ENCODE measurements at regions not wholly inside any gene's neighbourhood (a gene's known extent, or its start where the extent isn't known, plus 50 kb on each side); places are given as distances from the start of the nearest gene placed in this dataset.
"Not testable (repeated sequence)": the region's sequence is repeated elsewhere in the genome, so short reads cannot be mapped to it uniquely, and the experiment has no call there.

- Mint-ChIP-seq H3K4me3 (no peak overlapping the region), H3K27ac (no peak overlapping the region), H3K27me3 (peaks cover 11% of the 10 kb centered on the region), H3K36me3 (ENCODE audit: low read depth) (no peaks in the 10 kb centered on the region), H3K4me1 (no peaks in the 10 kb centered on the region)
- peaks cover 3% of the 10 kb centered on the region for H3K9me3 ChIP-seq (ENCODE audit: control insufficient read depth, low read length, poor library complexity, severe bottlenecking)
- DNase-seq (no peak), ATAC-seq (no peak)
Measured at GRCh38 chr2:36123995-36124394, 231.6 kb upstream of the CRIM1 start.

- H3K27me3 Mint-ChIP-seq, result no peaks in the 10 kb centered on the region
- H3K4me3 Mint-ChIP-seq, result no peak overlapping the region
- H3K4me1 Mint-ChIP-seq, result no peaks in the 10 kb centered on the region
- no peaks in the 10 kb centered on the region for H3K36me3 Mint-ChIP-seq (ENCODE audit: low read depth)
- DNase-seq (no peak), ATAC-seq (no peak)
- H3K27ac Mint-ChIP-seq, result no peak overlapping the region
- no peaks in the 10 kb centered on the region for H3K9me3 ChIP-seq (ENCODE audit: control insufficient read depth, low read length, poor library complexity, severe bottlenecking)
Measured at GRCh38 chr2:36097022-36097421, 258.6 kb upstream of the CRIM1 start.

GRCh38 chr2:36091844-36092741 is 263.5 kb upstream of the CRIM1 start:
- not testable (repeated sequence) for ATAC-seq; H3K9me3 ChIP-seq (ENCODE audit: control insufficient read depth, low read length, poor library complexity, severe bottlenecking); H3K27me3 Mint-ChIP-seq; H3K27ac Mint-ChIP-seq; DNase-seq; H3K4me1 Mint-ChIP-seq; H3K4me3 Mint-ChIP-seq; H3K36me3 Mint-ChIP-seq (ENCODE audit: low read depth)

GRCh38 chr2:36088716-36089328 is 266.8 kb upstream of the CRIM1 start:
- no peak for ATAC-seq
- H3K4me3 Mint-ChIP-seq, result no peak overlapping the region
- H3K27me3 Mint-ChIP-seq, result no peaks in the 10 kb centered on the region
- H3K27ac Mint-ChIP-seq, result no peak overlapping the region
- H3K36me3 Mint-ChIP-seq (ENCODE audit: low read depth), result peaks cover 4% of the 10 kb centered on the region
- DNase-seq, result no peak
- no peaks in the 10 kb centered on the region for H3K4me1 Mint-ChIP-seq
- H3K9me3 ChIP-seq (ENCODE audit: control insufficient read depth, low read length, poor library complexity, severe bottlenecking), result no peaks in the 10 kb centered on the region

- H3K9me3 ChIP-seq (ENCODE audit: control insufficient read depth, low read length, poor library complexity, severe bottlenecking), result no peaks in the 10 kb centered on the region
- Mint-ChIP-seq H3K27ac (no peak overlapping the region), H3K27me3 (no peaks in the 10 kb centered on the region), H3K36me3 (ENCODE audit: low read depth) (peaks cover 4% of the 10 kb centered on the region), H3K4me3 (no peak overlapping the region), H3K4me1 (no peaks in the 10 kb centered on the region)
- DNase-seq, result no peak
- ATAC-seq, result no peak
Measured at GRCh38 chr2:36087344-36087743, 268.2 kb upstream of the CRIM1 start.

- no peak overlapping the region for H3K27ac Mint-ChIP-seq
Measured at GRCh38 chr2:36079793-36080192, 275.8 kb upstream of the CRIM1 start.

GRCh38 chr2:36074008-36074407 is 281.6 kb upstream of the CRIM1 start:
- no peak for ATAC-seq
- Mint-ChIP-seq H3K27me3 (peaks cover 9% of the 10 kb centered on the region), H3K4me1 (no peaks in the 10 kb centered on the region), H3K36me3 (ENCODE audit: low read depth) (no peaks in the 10 kb centered on the region), H3K27ac (no peak overlapping the region), H3K4me3 (no peak overlapping the region)
- no peaks in the 10 kb centered on the region for H3K9me3 ChIP-seq (ENCODE audit: control insufficient read depth, low read length, poor library complexity, severe bottlenecking)
- DNase-seq, result no peak

More at GRCh38 chr2:36079793-36080192, 275.8 kb upstream of the CRIM1 start:
- Mint-ChIP-seq H3K27me3 (peaks cover 9% of the 10 kb centered on the region), H3K4me3 (no peak overlapping the region), H3K36me3 (ENCODE audit: low read depth) (no peaks in the 10 kb centered on the region), H3K4me1 (peaks cover 3% of the 10 kb centered on the region)
- H3K9me3 ChIP-seq (ENCODE audit: control insufficient read depth, low read length, poor library complexity, severe bottlenecking), result no peaks in the 10 kb centered on the region
- no peak for ATAC-seq
- no peak for DNase-seq

GRCh38 chr2:36071698-36072097 is 283.9 kb upstream of the CRIM1 start:
- H3K27me3 Mint-ChIP-seq, result peaks cover 8% of the 10 kb centered on the region
- no peak for ATAC-seq
- no peaks in the 10 kb centered on the region for H3K36me3 Mint-ChIP-seq (ENCODE audit: low read depth)
- H3K27ac Mint-ChIP-seq, result no peak overlapping the region
- no peak overlapping the region for H3K4me3 Mint-ChIP-seq
- no peaks in the 10 kb centered on the region for H3K9me3 ChIP-seq (ENCODE audit: control insufficient read depth, low read length, poor library complexity, severe bottlenecking)
- no peak for DNase-seq
- no peaks in the 10 kb centered on the region for H3K4me1 Mint-ChIP-seq

- ATAC-seq (no peak), DNase-seq (no peak)
- H3K9me3 ChIP-seq (ENCODE audit: control insufficient read depth, low read length, poor library complexity, severe bottlenecking), result no peaks in the 10 kb centered on the region
- no peaks in the 10 kb centered on the region for H3K36me3 Mint-ChIP-seq (ENCODE audit: low read depth)
- no peak overlapping the region for H3K27ac Mint-ChIP-seq
- H3K4me1 Mint-ChIP-seq, result no peaks in the 10 kb centered on the region
- no peak overlapping the region for H3K4me3 Mint-ChIP-seq
- no peaks in the 10 kb centered on the region for H3K27me3 Mint-ChIP-seq
Measured at GRCh38 chr2:36069074-36069473, 286.5 kb upstream of the CRIM1 start.

- ATAC-seq (no peak), DNase-seq (no peak)
- H3K4me3 Mint-ChIP-seq, result no peak overlapping the region
- no peaks in the 10 kb centered on the region for H3K4me1 Mint-ChIP-seq
- H3K27me3 Mint-ChIP-seq, result no peaks in the 10 kb centered on the region
- H3K36me3 Mint-ChIP-seq (ENCODE audit: low read depth), result no peaks in the 10 kb centered on the region
- H3K9me3 ChIP-seq (ENCODE audit: control insufficient read depth, low read length, poor library complexity, severe bottlenecking), result no peaks in the 10 kb centered on the region
- H3K27ac Mint-ChIP-seq, result no peak overlapping the region
Measured at GRCh38 chr2:36068086-36068485, 287.5 kb upstream of the CRIM1 start.

- no peaks in the 10 kb centered on the region for H3K9me3 ChIP-seq (ENCODE audit: control insufficient read depth, low read length, poor library complexity, severe bottlenecking)
- Mint-ChIP-seq H3K36me3 (ENCODE audit: low read depth) (no peaks in the 10 kb centered on the region), H3K4me1 (peaks cover 3% of the 10 kb centered on the region), H3K4me3 (no peak overlapping the region), H3K27ac (no peak overlapping the region), H3K27me3 (peaks cover 23% of the 10 kb centered on the region)
- DNase-seq (no peak), ATAC-seq (no peak)
Measured at GRCh38 chr2:36060133-36060532, 295.4 kb upstream of the CRIM1 start.

GRCh38 chr2:36059691-36060090 is 295.9 kb upstream of the CRIM1 start:
- no peak overlapping the region for H3K27ac Mint-ChIP-seq
- no peak for ATAC-seq

GRCh38 chr2:36058953-36059352 is 296.6 kb upstream of the CRIM1 start:
- Mint-ChIP-seq H3K27me3 (peaks cover 23% of the 10 kb centered on the region), H3K27ac (no peak overlapping the region), H3K36me3 (ENCODE audit: low read depth) (no peaks in the 10 kb centered on the region), H3K4me1 (peaks cover 3% of the 10 kb centered on the region), H3K4me3 (no peak overlapping the region)
- DNase-seq, result no peak
- H3K9me3 ChIP-seq (ENCODE audit: control insufficient read depth, low read length, poor library complexity, severe bottlenecking), result no peaks in the 10 kb centered on the region
- ATAC-seq, result no peak

More at GRCh38 chr2:36059691-36060090, 295.9 kb upstream of the CRIM1 start:
- H3K27me3 Mint-ChIP-seq, result peaks cover 23% of the 10 kb centered on the region
- no peaks in the 10 kb centered on the region for H3K36me3 Mint-ChIP-seq (ENCODE audit: low read depth)
- H3K9me3 ChIP-seq (ENCODE audit: control insufficient read depth, low read length, poor library complexity, severe bottlenecking), result no peaks in the 10 kb centered on the region
- peaks cover 3% of the 10 kb centered on the region for H3K4me1 Mint-ChIP-seq
- DNase-seq, result no peak
- no peak overlapping the region for H3K4me3 Mint-ChIP-seq

GRCh38 chr2:36058076-36058475 is 297.5 kb upstream of the CRIM1 start:
- no peaks in the 10 kb centered on the region for H3K36me3 Mint-ChIP-seq (ENCODE audit: low read depth)
- no peak for ATAC-seq
- H3K9me3 ChIP-seq (ENCODE audit: control insufficient read depth, low read length, poor library complexity, severe bottlenecking), result no peaks in the 10 kb centered on the region
- H3K27me3 Mint-ChIP-seq, result peaks cover 23% of the 10 kb centered on the region
- no peak overlapping the region for H3K27ac Mint-ChIP-seq
- peaks cover 3% of the 10 kb centered on the region for H3K4me1 Mint-ChIP-seq
- H3K4me3 Mint-ChIP-seq, result peak overlapping the region; percentile 1
- DNase-seq, result no peak

Data from T-helper 17 cell (primary cell).